Endothelial cell of umbilical vein (primary cell): ENCODE measurements at regions not wholly inside any gene's neighbourhood (a gene's known extent, or its start where the extent isn't known, plus 50 kb on each side); places are given as distances from the start of the nearest gene placed in this dataset.

ENCODE experiments used
- BruUV-seq: library from RNA; stranded (reverse); fragments of 400-500 nt; replicated peaks from 2 replicates; lab custom pipeline; 2021; lab: Mats Ljungman, UMichigan
- CTCF ChIA-PET: fragments of 300-600, 350-600 bp; sonication (Branson Sonifier 250); formaldehyde crosslinking; loops from one replicate; lab custom pipeline; 2021; ENCODE audit warnings: antibody characterized with exemption, inconsistent platforms; lab: Charles Lee
- POLR2A ChIA-PET: fragments of 300-600, 350-600 bp; sonication (Branson Sonifier 250); formaldehyde crosslinking; loops from one replicate; lab custom pipeline; 2021; ENCODE audit warnings: antibody characterized with exemption, inconsistent platforms; lab: Charles Lee
- DNase-seq: peaks from one replicate; pipeline ENCODE4 v3.0.0-alpha.2; 2011; ENCODE audit warnings: low read depth, low spot score
- FAIRE-seq: peaks from 2 replicates; lab custom pipeline; 2011; peaks lifted over from hg19 to GRCh38; lab: Jason Lieb, UNC
- H2AFZ ChIP-seq: 2 replicates; pipeline ENCODE4 v1.6.0; 2012; ENCODE audit warnings: low read depth, low read length, control low read depth, inconsistent platforms
- H3K27ac ChIP-seq: 2 replicates; pipeline ENCODE4 v1.5.1; 2011; ENCODE audit warnings: low read depth, mild to moderate bottlenecking, control low read depth, low read length, moderate library complexity; ENCODE audit not compliant: insufficient read depth
- H3K27me3 ChIP-seq, 2 experiments: 2 replicates each; pipeline versions ENCODE4 v1.6.0 to v1.6.1; 2011; ENCODE audit warnings: low read length in 2 of 2, mixed read lengths in 1 of 2; ENCODE audit not compliant: control insufficient read depth in 2 of 2, insufficient read depth in 2 of 2
- H3K36me3 ChIP-seq, 2 experiments: 2 replicates in 1 of 2; 3 replicates in 1 of 2; pipeline ENCODE4 v1.5.1; 2011; ENCODE audit warnings: low read length in 2 of 2, mild to moderate bottlenecking in 1 of 2, moderate library complexity in 1 of 2; ENCODE audit not compliant: control insufficient read depth in 2 of 2, insufficient read depth in 2 of 2; ENCODE audit errors: extremely low read depth in 1 of 2
- H3K4me1 ChIP-seq: 3 replicates; pipeline ENCODE4 v1.5.1; 2011; ENCODE audit warnings: mild to moderate bottlenecking, low read length; ENCODE audit not compliant: control insufficient read depth, insufficient read depth; ENCODE audit errors: extremely low read depth
- H3K4me2 ChIP-seq: 2 replicates; pipeline ENCODE4 v1.6.1; 2011; ENCODE audit warnings: low read length, control low read depth, mixed read lengths; ENCODE audit not compliant: insufficient read depth
- H3K4me3 ChIP-seq, 3 experiments: fragments of 200-600 bp in 1 of 3; sonication (generic), shearing (Covaris generic) in 1 of 3; replicated peaks in 1 of 3; 2 replicates each; pipeline ENCODE4 v1.5.1; 2011 to 2016; ENCODE audit warnings: control low read depth in 3 of 3, low read length in 3 of 3, mild to moderate bottlenecking in 2 of 3, inconsistent platforms in 1 of 3, low read depth in 1 of 3, moderate library complexity in 1 of 3; ENCODE audit not compliant: insufficient read depth in 1 of 3
- H3K79me2 ChIP-seq: 2 replicates; pipeline ENCODE4 v1.6.0; 2012; ENCODE audit warnings: low read length, inconsistent platforms; ENCODE audit not compliant: control insufficient read depth, insufficient read depth
- H3K9ac ChIP-seq: replicated peaks from 2 replicates; pipeline ENCODE3; 2011; ENCODE audit warnings: low read length, control low read depth; ENCODE audit not compliant: insufficient read depth; ENCODE audit errors: extremely low read depth
- H3K9me1 ChIP-seq: replicated peaks from 3 replicates; pipeline ENCODE4 v1.6.0; 2011; ENCODE audit warnings: mild to moderate bottlenecking, low read length; ENCODE audit not compliant: control insufficient read depth, insufficient read depth; ENCODE audit errors: extremely low read depth
- H3K9me3 ChIP-seq: replicated peaks from 2 replicates; pipeline ENCODE4 v1.5.1; 2012; ENCODE audit warnings: low read length, inconsistent platforms; ENCODE audit not compliant: control insufficient read depth, insufficient read depth
- H4K20me1 ChIP-seq: replicated peaks from 2 replicates; pipeline ENCODE3; 2011; ENCODE audit warnings: mild to moderate bottlenecking, low read length; ENCODE audit not compliant: control insufficient read depth, insufficient read depth; ENCODE audit errors: extremely low read depth
- EZH2 ChIP-seq: IDR thresholded peaks from 2 replicates; pipeline ENCODE4 v1.6.1; 2012; ENCODE audit warnings: borderline replicate concordance, low read depth, mild to moderate bottlenecking, moderate library complexity, low read length, inconsistent platforms; ENCODE audit not compliant: severe bottlenecking
- FOS ChIP-seq: IDR thresholded peaks from 2 replicates; pipeline ENCODE4 v1.6.1; 2011; ENCODE audit warnings: mild to moderate bottlenecking, low read length, moderate library complexity, borderline replicate concordance; ENCODE audit not compliant: insufficient read depth
- GATA2 ChIP-seq: IDR thresholded peaks from 2 replicates; pipeline ENCODE4 v1.7.0; 2011; ENCODE audit warnings: low read depth, mild to moderate bottlenecking, moderate library complexity, mixed read lengths, low read length; ENCODE audit not compliant: insufficient read length, insufficient read depth
- JUN ChIP-seq: IDR thresholded peaks from 2 replicates; pipeline ENCODE4 v1.6.1; 2011; ENCODE audit warnings: borderline replicate concordance, low read depth; ENCODE audit not compliant: insufficient read length, insufficient read depth
- MAX ChIP-seq: IDR thresholded peaks from 2 replicates; pipeline ENCODE4 v1.6.1; 2011; ENCODE audit not compliant: insufficient read depth, insufficient read length
- MYC ChIP-seq: IDR thresholded peaks from one replicate; pipeline ENCODE4 v1.6.1; 2011; ENCODE audit warnings: mild to moderate bottlenecking, low read depth, low read length
- POLR2A ChIP-seq: IDR thresholded peaks from 2 replicates; pipeline ENCODE4 v1.6.1; 2012; ENCODE audit warnings: low read depth, mild to moderate bottlenecking, control low read depth, low read length
- POLR2AphosphoS5 ChIP-seq: IDR thresholded peaks from 2 replicates; pipeline ENCODE4 v1.6.1; 2012; ENCODE audit warnings: low read depth, mild to moderate bottlenecking, control low read depth, low read length, moderate library complexity; ENCODE audit not compliant: insufficient read depth
- dilution Hi-C: fragments of 300-500 bp; cut with MboI; formaldehyde crosslinking; loops from one replicate; pipeline ENCODE4 v1.15.0; 2019; ENCODE audit warnings: low sequenced_read_pairs; ENCODE audit not compliant: extremely low pct_ligation_motif_present
- intact Hi-C: fragments of 100-400 bp; cut with micrococcal nuclease; formaldehyde crosslinking; loops from one replicate; pipeline ENCODE4 v1.10.0; 2022
- TF ChIP-seq, protein P1 (sequence below), 2 donors: IDR thresholded peaks; 1 replicate in 1 of 2; 2 replicates in 1 of 2; pipeline ENCODE4 v1.5.1; 2011; ENCODE audit warnings: low read length in 2 of 2, mild to moderate bottlenecking in 2 of 2, moderate library complexity in 2 of 2, control low read depth in 1 of 2, inconsistent platforms in 1 of 2, low read depth in 1 of 2; ENCODE audit not compliant: insufficient read depth in 1 of 2; ENCODE audit errors: extremely low read depth in 1 of 2

DNA sequence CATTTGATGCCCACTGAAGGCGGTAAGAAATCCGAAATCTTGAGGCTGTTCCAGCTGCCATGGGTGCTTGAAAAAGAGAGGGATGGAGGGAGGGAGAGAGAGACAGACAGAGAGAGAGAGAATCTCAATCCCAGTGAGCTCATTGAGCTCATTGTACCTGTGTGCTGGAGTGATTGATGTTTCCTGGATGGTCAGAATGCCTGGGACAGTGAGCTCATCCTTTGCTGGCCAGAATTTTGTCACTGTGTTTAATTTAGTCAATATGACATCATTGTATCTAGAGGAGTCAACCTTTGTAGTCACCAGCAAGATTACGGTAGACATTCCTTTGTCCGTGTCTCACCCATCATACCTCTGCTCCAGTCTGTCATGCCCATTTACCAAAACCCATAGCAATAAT is 625.4 kb upstream of the POM121L12 start:
- TF ChIP-seq POLR2A (no peak), POLR2AphosphoS5 (no peak), MYC (no peak), MAX (no peak)
- TF ChIP-seq, protein P1, sequence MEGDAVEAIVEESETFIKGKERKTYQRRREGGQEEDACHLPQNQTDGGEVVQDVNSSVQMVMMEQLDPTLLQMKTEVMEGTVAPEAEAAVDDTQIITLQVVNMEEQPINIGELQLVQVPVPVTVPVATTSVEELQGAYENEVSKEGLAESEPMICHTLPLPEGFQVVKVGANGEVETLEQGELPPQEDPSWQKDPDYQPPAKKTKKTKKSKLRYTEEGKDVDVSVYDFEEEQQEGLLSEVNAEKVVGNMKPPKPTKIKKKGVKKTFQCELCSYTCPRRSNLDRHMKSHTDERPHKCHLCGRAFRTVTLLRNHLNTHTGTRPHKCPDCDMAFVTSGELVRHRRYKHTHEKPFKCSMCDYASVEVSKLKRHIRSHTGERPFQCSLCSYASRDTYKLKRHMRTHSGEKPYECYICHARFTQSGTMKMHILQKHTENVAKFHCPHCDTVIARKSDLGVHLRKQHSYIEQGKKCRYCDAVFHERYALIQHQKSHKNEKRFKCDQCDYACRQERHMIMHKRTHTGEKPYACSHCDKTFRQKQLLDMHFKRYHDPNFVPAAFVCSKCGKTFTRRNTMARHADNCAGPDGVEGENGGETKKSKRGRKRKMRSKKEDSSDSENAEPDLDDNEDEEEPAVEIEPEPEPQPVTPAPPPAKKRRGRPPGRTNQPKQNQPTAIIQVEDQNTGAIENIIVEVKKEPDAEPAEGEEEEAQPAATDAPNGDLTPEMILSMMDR (IDR thresholded peaks at IDR 0.05; ENCODE audit: extremely low read depth in 1 of 2, insufficient read depth in 1 of 2, low read depth in 1 of 2, low read length in 2 of 2): no peak
- FAIRE-seq (no peak), DNase-seq (no peak)
- dilution Hi-C loops: no loop called here
- Histone ChIP-seq H3K79me2 (no peaks in the 10 kb centered on the region), H3K9ac (no peak overlapping the region), H2AFZ (no peak overlapping the region), H3K36me3 (no peaks in the 10 kb centered on the region), H3K27me3 (no peaks in the 10 kb centered on the region), H3K27ac (no peak overlapping the region), H3K4me1 (no peaks in the 10 kb centered on the region), H4K20me1 (no peaks in the 10 kb centered on the region), H3K4me3 (no peak overlapping the region), H3K9me1 (no peaks in the 10 kb centered on the region), H3K4me2 (no peak overlapping the region), H3K9me3 (no peaks in the 10 kb centered on the region)
- POLR2A ChIA-PET: no interaction called here
- no TSS peak for BruUV-seq
- CTCF ChIA-PET: no interaction called here
- intact Hi-C loops: no loop called here

DNA sequence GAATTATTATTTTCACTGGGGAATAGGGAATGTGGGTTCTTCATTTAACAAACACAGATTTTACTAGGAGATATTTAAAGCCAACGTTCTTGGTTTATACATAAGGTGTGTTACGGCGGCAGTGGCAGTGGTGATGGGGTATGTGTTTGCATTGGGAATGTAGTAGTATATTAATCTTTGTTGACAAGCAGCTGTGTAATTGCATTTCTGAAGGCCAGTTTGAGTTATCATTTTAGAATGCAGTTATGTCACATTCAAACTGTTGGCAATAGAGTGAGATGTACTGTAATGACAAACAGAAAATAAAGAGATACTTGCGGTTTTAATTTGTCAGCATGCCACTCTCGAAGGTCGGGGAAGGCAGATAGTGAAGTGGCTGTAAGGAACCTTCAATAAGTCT is 628.6 kb upstream of the POM121L12 start:
- BruUV-seq: no TSS peak
- no peaks in the 10 kb centered on the region for H3K27me3 ChIP-seq
- no peak overlapping the region for H3K4me3 ChIP-seq
- no peaks in the 10 kb centered on the region for H3K4me1 ChIP-seq
- DNase-seq (no peak), FAIRE-seq (no peak)
- H3K79me2 ChIP-seq: no peaks in the 10 kb centered on the region
- ChIA-PET CTCF (no interaction called here), POLR2A (no interaction called here)
- no peak for TF ChIP-seq POLR2A
- TF ChIP-seq MYC: no peak
- no peak for TF ChIP-seq FOS
- no peak for TF ChIP-seq JUN
- TF ChIP-seq GATA2: no peak
- no peak for TF ChIP-seq POLR2AphosphoS5
- TF ChIP-seq MAX: no peak
- no peak for TF ChIP-seq EZH2
- TF ChIP-seq, protein P1 (IDR thresholded peaks at IDR 0.05; ENCODE audit: extremely low read depth in 1 of 2, insufficient read depth in 1 of 2, low read depth in 1 of 2, low read length in 2 of 2): no peak
- H3K9me1 ChIP-seq: no peaks in the 10 kb centered on the region
- no peaks in the 10 kb centered on the region for H3K9me3 ChIP-seq
- no peak overlapping the region for H3K4me2 ChIP-seq
- H3K36me3 ChIP-seq: no peaks in the 10 kb centered on the region
- H2AFZ ChIP-seq: no peak overlapping the region
- H4K20me1 ChIP-seq: no peaks in the 10 kb centered on the region
- H3K9ac ChIP-seq: no peak overlapping the region
- H3K27ac ChIP-seq: no peak overlapping the region
- intact Hi-C loops: no loop called here
- dilution Hi-C loops: no loop called here
